K562 (cell line): ENCODE measurements at regions not wholly inside any gene's neighbourhood (a gene's known extent, or its start where the extent isn't known, plus 50 kb on each side); places are given as distances from the start of the nearest gene placed in this dataset.

ENCODE experiments used
- ATAC-seq: fragments of 200-7000 bp; cut with Tn5 transposase; 3 replicates; pipeline ENCODE4 v1.9.1; 2020; ENCODE audit warnings: moderate library complexity
- BruUV-seq: library from RNA; stranded (reverse); fragments of 400-500 nt; replicated peaks from 2 replicates; lab custom pipeline; 2021; lab: Mats Ljungman, UMichigan
- CTCF ChIA-PET: fragments of 300-600 bp; formaldehyde crosslinking; extraction: SDS; loops from one replicate; lab custom pipeline; 2021; ENCODE audit warnings: low intra/inter-chr PET ratio; lab: Yijun Ruan, JAX
- POLR2A ChIA-PET: fragments of 300-600, 350-650 bp; sonication (Branson Sonifier 250); formaldehyde crosslinking; extraction: SDS; loops from one replicate; lab custom pipeline; 2021; ENCODE audit warnings: antibody characterized with exemption, inconsistent platforms; lab: Yijun Ruan, JAX
- DNase-seq, 4 experiments: peaks; one replicate each; pipeline versions ENCODE4 v3.0.0 to v3.0.0-alpha.2; 2011 to 2018; ENCODE audit warnings: low spot score in 3 of 4, mixed read lengths in 3 of 4; ENCODE audit errors: extremely low read depth in 1 of 4
- FAIRE-seq: peaks from 2 replicates; lab custom pipeline; 2011; peaks lifted over from hg19 to GRCh38; lab: Jason Lieb, UNC
- H2AFZ ChIP-seq: 2 replicates; pipeline ENCODE4 v1.6.0; 2011; ENCODE audit warnings: low read depth, low read length, control low read depth, inconsistent platforms
- H3K27ac ChIP-seq: fragments of 200-600 bp; 3 replicates; pipeline ENCODE4 v1.8.0; 2011; ENCODE audit warnings: low read depth, mild to moderate bottlenecking, control low read depth, inconsistent platforms, low read length, moderate library complexity, mixed read lengths; ENCODE audit errors: extremely low read depth
- H3K27me3 ChIP-seq, 2 experiments: fragments of 300-600 bp in 1 of 2; 2 replicates in 1 of 2; 3 replicates in 1 of 2; pipeline versions ENCODE4 v1.6.0 to v1.8.0; 2011; ENCODE audit warnings: inconsistent platforms in 2 of 2, low read length in 2 of 2, mild to moderate bottlenecking in 1 of 2, mixed read lengths in 1 of 2, moderate library complexity in 1 of 2; ENCODE audit not compliant: control insufficient read depth in 2 of 2, insufficient read depth in 2 of 2
- H3K36me3 ChIP-seq: fragments of 300-600 bp; 3 replicates; pipeline ENCODE4 v1.8.0; 2011; ENCODE audit warnings: mild to moderate bottlenecking, low read length, inconsistent platforms; ENCODE audit not compliant: control insufficient read depth, insufficient read depth
- H3K4me1 ChIP-seq, 2 experiments: fragments of 200-600 bp in 1 of 2; replicated peaks in 1 of 2; 2 replicates in 1 of 2; 3 replicates in 1 of 2; pipeline versions ENCODE4 v1.5.1 to v1.8.0; 2011; ENCODE audit warnings: inconsistent platforms in 2 of 2, low read length in 2 of 2, mild to moderate bottlenecking in 1 of 2, mixed read lengths in 1 of 2, moderate library complexity in 1 of 2; ENCODE audit not compliant: control insufficient read depth in 2 of 2, insufficient read depth in 2 of 2
- H3K4me2 ChIP-seq: 2 replicates; pipeline ENCODE4 v1.6.1; 2011; ENCODE audit warnings: low read length, control low read depth, inconsistent platforms, mixed read lengths; ENCODE audit not compliant: insufficient read depth
- H3K4me3 ChIP-seq: fragments of 200-600 bp; sonication (generic), shearing (Covaris generic); 2 replicates; pipeline ENCODE4 v1.5.1; 2016; ENCODE audit warnings: control low read depth, inconsistent platforms
- H3K79me2 ChIP-seq: fragments of 200-600 bp; 3 replicates; pipeline ENCODE4 v1.8.0; 2011; ENCODE audit warnings: low read length, inconsistent platforms; ENCODE audit not compliant: control insufficient read depth, insufficient read depth
- H3K9ac ChIP-seq, 2 experiments: 2 replicates each; pipeline versions ENCODE4 v1.6.0 to v1.6.1; 2011; ENCODE audit warnings: low read depth in 2 of 2, low read length in 2 of 2, control low read depth in 1 of 2, inconsistent platforms in 1 of 2, mild to moderate bottlenecking in 1 of 2, mixed read lengths in 1 of 2; ENCODE audit not compliant: insufficient read depth in 1 of 2
- H3K9me1 ChIP-seq: one replicate; pipeline ENCODE4 v1.6.0; 2011; ENCODE audit warnings: inconsistent platforms, mild to moderate bottlenecking, low read length, moderate library complexity; ENCODE audit not compliant: control insufficient read depth, insufficient read depth
- H3K9me3 ChIP-seq: replicated peaks from 2 replicates; pipeline ENCODE4 v1.5.1; 2011; ENCODE audit warnings: low read depth, low read length, inconsistent platforms; ENCODE audit not compliant: control insufficient read depth, insufficient read depth
- H4K20me1 ChIP-seq: replicated peaks from 2 replicates; pipeline ENCODE4 v1.6.1; 2011; ENCODE audit warnings: low read length, inconsistent platforms, mixed read lengths; ENCODE audit not compliant: control insufficient read depth, insufficient read depth
- BCOR ChIP-seq: fragments of 450-650 bp; IDR thresholded peaks from 2 replicates; pipeline ENCODE4 v1.6.1; 2016
- BHLHE40 ChIP-seq: IDR thresholded peaks from 2 replicates; pipeline ENCODE4 v1.6.1; 2011; ENCODE audit warnings: low read length, improper control_type of control experiment
- GTF2E2 ChIP-seq: fragments of 200-800 bp; sonication (Bioruptor generic); IDR thresholded peaks from 2 replicates; pipeline ENCODE4 v1.6.1; 2016; ENCODE audit warnings: missing genetic modification characterization, missing compliant biosample characterization
- JUNB ChIP-seq: fragments of 450-650 bp; formaldehyde crosslinking; conservative IDR thresholded peaks from 2 replicates; pipeline ENCODE4 v1.4.0; 2020; ENCODE audit warnings: mild to moderate bottlenecking
- PTRF ChIP-seq: fragments of 450-650 bp; IDR thresholded peaks from 2 replicates; pipeline ENCODE4 v1.6.1; 2016; ENCODE audit warnings: mild to moderate bottlenecking, missing genetic modification characterization, missing compliant biosample characterization
- TFAM ChIP-seq: fragments of 250-450 bp; sonication (Bioruptor Pico); conservative IDR thresholded peaks from 2 replicates; pipeline ENCODE4 v1.5.0; 2021; ENCODE audit warnings: mild to moderate bottlenecking, moderate library complexity
- ZNF3 ChIP-seq: fragments of 250-450 bp; sonication (Bioruptor Pico); IDR thresholded peaks from 2 replicates; pipeline ENCODE4 v1.5.0; 2021; ENCODE audit warnings: mild to moderate bottlenecking, moderate library complexity
- WGBS: fragments of 100-300 bp; shearing (Covaris generic); methylation state at CpG from one replicate; pipeline ENCODE4 v1.1.6; 2016; ENCODE audit warnings: low coverage, mixed read lengths; ENCODE audit not compliant: insufficient coverage; ENCODE audit errors: missing lambda C conversion rate; 5-methylcytosine and 5-hydroxymethylcytosine counted together
- in situ Hi-C: fragments of 300-500 bp; cut with MboI; formaldehyde crosslinking; loops from 4 replicates; pipeline ENCODE4 v1.15.0; 2018; ENCODE audit warnings: inconsistent platforms, mixed read lengths
- intact Hi-C: fragments of 100-400 bp; cut with micrococcal nuclease; formaldehyde crosslinking; loops from 2 replicates; pipeline ENCODE4 v1.14.2; 2022
- TF ChIP-seq, protein P1 (sequence below): fragments of 200-600 bp; sonication (generic); IDR thresholded peaks from one replicate; pipeline ENCODE4 v1.6.1; 2012; ENCODE audit warnings: mild to moderate bottlenecking, low read depth, low read length, inconsistent platforms

DNA sequence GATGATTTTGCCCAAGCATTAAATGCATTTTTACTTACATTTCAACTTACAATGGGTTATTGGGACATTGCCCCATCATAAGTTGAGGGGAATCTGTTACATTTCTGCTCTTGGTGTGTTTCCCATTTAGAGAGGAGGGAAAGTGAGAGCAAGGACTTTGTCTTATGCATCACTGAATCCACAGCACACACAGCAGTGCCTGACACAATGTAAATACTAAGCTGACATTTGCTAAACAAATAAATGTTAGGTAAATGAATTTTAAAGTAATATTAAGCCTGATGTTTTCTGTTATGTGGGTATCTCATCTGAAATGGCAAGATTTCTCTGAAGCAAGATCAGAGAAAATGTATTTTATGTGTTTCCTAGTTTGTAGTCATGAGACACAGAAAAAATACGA lies 143.6 kb upstream of the STXBP5 start:
- no peaks in the 10 kb centered on the region for H3K36me3 ChIP-seq
- ChIA-PET POLR2A (no interaction called here), CTCF (no interaction called here)

DNA sequence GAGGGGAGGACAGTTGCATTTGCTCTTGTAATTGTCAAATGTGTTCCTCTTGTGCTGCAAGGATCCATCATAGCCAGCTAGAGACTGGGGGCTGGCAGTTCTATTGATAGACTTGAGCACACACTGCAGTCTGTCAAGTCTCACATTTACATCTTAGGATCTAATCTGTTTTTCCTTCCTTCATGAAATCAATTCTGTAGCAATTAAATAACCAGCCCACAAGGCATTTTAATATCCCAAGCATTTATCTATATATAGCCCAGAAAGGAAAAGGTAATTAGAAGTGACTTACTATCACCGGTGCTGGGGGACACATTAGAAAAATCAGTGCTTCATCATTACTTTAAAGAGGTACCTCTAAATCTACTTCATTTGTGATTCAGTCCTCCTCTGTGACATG lies 143.0 kb upstream of the STXBP5 start:
- WGBS = 73% methylated on average over 1 of the region's 1 CpG
- FAIRE-seq = peak; percentile 35
- no peak for TF ChIP-seq ZNF3 (CRISPR knock-in tag)
- no peak for TF ChIP-seq BCOR
- TF ChIP-seq PTRF = no peak
- no peak for TF ChIP-seq JUNB (CRISPR knock-in tag)
- TF ChIP-seq, protein P1, sequence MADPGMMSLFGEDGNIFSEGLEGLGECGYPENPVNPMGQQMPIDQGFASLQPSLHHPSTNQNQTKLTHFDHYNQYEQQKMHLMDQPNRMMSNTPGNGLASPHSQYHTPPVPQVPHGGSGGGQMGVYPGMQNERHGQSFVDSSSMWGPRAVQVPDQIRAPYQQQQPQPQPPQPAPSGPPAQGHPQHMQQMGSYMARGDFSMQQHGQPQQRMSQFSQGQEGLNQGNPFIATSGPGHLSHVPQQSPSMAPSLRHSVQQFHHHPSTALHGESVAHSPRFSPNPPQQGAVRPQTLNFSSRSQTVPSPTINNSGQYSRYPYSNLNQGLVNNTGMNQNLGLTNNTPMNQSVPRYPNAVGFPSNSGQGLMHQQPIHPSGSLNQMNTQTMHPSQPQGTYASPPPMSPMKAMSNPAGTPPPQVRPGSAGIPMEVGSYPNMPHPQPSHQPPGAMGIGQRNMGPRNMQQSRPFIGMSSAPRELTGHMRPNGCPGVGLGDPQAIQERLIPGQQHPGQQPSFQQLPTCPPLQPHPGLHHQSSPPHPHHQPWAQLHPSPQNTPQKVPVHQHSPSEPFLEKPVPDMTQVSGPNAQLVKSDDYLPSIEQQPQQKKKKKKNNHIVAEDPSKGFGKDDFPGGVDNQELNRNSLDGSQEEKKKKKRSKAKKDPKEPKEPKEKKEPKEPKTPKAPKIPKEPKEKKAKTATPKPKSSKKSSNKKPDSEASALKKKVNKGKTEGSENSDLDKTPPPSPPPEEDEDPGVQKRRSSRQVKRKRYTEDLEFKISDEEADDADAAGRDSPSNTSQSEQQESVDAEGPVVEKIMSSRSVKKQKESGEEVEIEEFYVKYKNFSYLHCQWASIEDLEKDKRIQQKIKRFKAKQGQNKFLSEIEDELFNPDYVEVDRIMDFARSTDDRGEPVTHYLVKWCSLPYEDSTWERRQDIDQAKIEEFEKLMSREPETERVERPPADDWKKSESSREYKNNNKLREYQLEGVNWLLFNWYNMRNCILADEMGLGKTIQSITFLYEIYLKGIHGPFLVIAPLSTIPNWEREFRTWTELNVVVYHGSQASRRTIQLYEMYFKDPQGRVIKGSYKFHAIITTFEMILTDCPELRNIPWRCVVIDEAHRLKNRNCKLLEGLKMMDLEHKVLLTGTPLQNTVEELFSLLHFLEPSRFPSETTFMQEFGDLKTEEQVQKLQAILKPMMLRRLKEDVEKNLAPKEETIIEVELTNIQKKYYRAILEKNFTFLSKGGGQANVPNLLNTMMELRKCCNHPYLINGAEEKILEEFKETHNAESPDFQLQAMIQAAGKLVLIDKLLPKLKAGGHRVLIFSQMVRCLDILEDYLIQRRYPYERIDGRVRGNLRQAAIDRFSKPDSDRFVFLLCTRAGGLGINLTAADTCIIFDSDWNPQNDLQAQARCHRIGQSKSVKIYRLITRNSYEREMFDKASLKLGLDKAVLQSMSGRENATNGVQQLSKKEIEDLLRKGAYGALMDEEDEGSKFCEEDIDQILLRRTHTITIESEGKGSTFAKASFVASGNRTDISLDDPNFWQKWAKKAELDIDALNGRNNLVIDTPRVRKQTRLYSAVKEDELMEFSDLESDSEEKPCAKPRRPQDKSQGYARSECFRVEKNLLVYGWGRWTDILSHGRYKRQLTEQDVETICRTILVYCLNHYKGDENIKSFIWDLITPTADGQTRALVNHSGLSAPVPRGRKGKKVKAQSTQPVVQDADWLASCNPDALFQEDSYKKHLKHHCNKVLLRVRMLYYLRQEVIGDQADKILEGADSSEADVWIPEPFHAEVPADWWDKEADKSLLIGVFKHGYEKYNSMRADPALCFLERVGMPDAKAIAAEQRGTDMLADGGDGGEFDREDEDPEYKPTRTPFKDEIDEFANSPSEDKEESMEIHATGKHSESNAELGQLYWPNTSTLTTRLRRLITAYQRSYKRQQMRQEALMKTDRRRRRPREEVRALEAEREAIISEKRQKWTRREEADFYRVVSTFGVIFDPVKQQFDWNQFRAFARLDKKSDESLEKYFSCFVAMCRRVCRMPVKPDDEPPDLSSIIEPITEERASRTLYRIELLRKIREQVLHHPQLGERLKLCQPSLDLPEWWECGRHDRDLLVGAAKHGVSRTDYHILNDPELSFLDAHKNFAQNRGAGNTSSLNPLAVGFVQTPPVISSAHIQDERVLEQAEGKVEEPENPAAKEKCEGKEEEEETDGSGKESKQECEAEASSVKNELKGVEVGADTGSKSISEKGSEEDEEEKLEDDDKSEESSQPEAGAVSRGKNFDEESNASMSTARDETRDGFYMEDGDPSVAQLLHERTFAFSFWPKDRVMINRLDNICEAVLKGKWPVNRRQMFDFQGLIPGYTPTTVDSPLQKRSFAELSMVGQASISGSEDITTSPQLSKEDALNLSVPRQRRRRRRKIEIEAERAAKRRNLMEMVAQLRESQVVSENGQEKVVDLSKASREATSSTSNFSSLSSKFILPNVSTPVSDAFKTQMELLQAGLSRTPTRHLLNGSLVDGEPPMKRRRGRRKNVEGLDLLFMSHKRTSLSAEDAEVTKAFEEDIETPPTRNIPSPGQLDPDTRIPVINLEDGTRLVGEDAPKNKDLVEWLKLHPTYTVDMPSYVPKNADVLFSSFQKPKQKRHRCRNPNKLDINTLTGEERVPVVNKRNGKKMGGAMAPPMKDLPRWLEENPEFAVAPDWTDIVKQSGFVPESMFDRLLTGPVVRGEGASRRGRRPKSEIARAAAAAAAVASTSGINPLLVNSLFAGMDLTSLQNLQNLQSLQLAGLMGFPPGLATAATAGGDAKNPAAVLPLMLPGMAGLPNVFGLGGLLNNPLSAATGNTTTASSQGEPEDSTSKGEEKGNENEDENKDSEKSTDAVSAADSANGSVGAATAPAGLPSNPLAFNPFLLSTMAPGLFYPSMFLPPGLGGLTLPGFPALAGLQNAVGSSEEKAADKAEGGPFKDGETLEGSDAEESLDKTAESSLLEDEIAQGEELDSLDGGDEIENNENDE = no peak

More for the DNA sequence above, 143.6 kb upstream of the STXBP5 start:
- Histone ChIP-seq H3K9me1 (no peaks in the 10 kb centered on the region), H3K4me1 (peaks cover 0 to 2% of the 10 kb centered on the region in 2 experiments; a peak in 1 of 5 replicates), H3K9ac (no peak overlapping the region), H3K4me2 (no peak overlapping the region), H3K79me2 (no peaks in the 10 kb centered on the region), H3K27ac (no peak overlapping the region), H2AFZ (no peak overlapping the region), H3K27me3 (no peaks in the 10 kb centered on the region), H3K4me3 (no peak overlapping the region), H3K9me3 (no peaks in the 10 kb centered on the region), H4K20me1 (no peaks in the 10 kb centered on the region)
- 26% methylated on average over 1 of the region's 1 CpG for WGBS
- in situ Hi-C loops (no loop called here), intact Hi-C loops (no loop called here)
- DNase-seq (no peak), FAIRE-seq (no peak), ATAC-seq (no peak)
- TF ChIP-seq GTF2E2 (tag) (no peak), BHLHE40 (no peak), TFAM (no peak)
- BruUV-seq = no TSS peak

More for the DNA sequence above, 143.0 kb upstream of the STXBP5 start:
- Histone ChIP-seq H3K9me3 (no peaks in the 10 kb centered on the region), H3K4me2 (no peak overlapping the region), H2AFZ (no peak overlapping the region), H3K27ac (no peak overlapping the region), H3K27me3 (no peaks in the 10 kb centered on the region), H3K4me1 (peaks cover 0 to 2% of the 10 kb centered on the region in 2 experiments; a peak in 1 of 5 replicates), H3K79me2 (no peaks in the 10 kb centered on the region), H3K4me3 (no peak overlapping the region), H3K9me1 (no peaks in the 10 kb centered on the region), H3K36me3 (no peaks in the 10 kb centered on the region), H3K9ac (no peak overlapping the region), H4K20me1 (no peaks in the 10 kb centered on the region)
- DNase-seq (no peak), ATAC-seq (no peak)
- CTCF ChIA-PET = no interaction called here
- in situ Hi-C loops = no loop called here
- no TSS peak for BruUV-seq
- intact Hi-C loops = no loop called here
- POLR2A ChIA-PET = no interaction called here
